ENCODE measurements at regions not wholly inside any gene's neighbourhood (a gene's known extent, or its start where the extent isn't known, plus 50 kb on each side); places are given as distances from the start of the nearest gene placed in this dataset.

GRCh38 chr6:6808343-6808742 lies 219.8 kb downstream of the LY86 start:
- TF ChIP-seq CTCF (IDR thresholded peaks at IDR 0.05) (no peak), EZH2 (IDR thresholded peaks at IDR 0.05) (no peak), EZH2phosphoT487 (IDR thresholded peaks at IDR 0.05) (no peak)

Measured in neural progenitor cell (in vitro differentiated cells).